ENCODE measurements at regions not wholly inside any gene's neighbourhood (a gene's known extent, or its start where the extent isn't known, plus 50 kb on each side); places are given as distances from the start of the nearest gene placed in this dataset.

DNA sequence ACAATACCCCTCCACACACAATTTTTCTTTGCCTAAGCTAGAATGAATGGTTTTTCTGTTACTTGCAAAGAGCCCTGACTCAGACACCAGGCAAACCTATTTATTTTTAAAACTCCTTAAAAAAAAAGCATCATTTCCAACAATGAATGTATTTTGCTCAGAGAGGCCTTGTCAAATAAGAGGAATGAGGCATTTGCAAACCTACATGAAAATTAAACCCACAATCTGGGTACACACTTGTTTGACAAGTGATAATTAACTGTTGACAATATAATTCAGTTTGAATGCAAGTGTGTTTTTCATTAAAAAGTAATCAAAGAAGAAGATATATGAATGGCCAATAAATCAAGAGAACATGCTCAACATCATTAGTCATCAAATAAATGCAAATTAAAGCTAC, 339.5 kb downstream of the PTPRU start:
- Mint-ChIP-seq H3K36me3 (no peaks in the 10 kb centered on the region), H3K4me3 (no peak overlapping the region)
- ATAC-seq (ENCODE audit: low read depth), result no peak

DNA sequence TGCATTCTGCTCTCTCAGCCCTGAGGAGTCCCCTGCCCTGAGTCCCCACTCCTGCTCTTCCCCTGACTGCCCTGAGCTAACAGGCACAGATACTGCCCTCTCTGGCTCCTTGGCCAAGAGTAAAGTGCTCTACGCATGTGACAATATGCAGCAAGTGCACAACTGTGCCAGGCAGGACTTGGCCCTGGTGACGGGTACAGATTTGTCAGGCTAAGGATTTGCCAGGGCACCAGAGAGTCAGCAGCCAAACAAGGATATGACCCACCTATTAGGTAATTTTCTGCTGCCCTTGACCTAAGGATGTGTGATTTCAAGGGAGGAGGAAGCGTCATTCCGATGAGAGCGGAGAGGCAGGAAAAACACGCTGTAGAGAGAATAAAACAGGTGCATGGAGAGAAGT, 339.0 kb downstream of the PTPRU start:
- Mint-ChIP-seq H3K36me3 (no peaks in the 10 kb centered on the region), H3K4me3 (no peak overlapping the region), H3K4me1 (no peaks in the 10 kb centered on the region), H3K27me3 (peaks cover 6% of the 10 kb centered on the region), H3K27ac (no peak overlapping the region), H3K9me3 (no peaks in the 10 kb centered on the region)
- ATAC-seq (ENCODE audit: low read depth) (no peak), DNase-seq (ENCODE audit: low spot score in 2 of 2) (no peak)

More for the DNA sequence above, 339.5 kb downstream of the PTPRU start:
- Mint-ChIP-seq H3K9me3 (no peaks in the 10 kb centered on the region), H3K4me1 (no peaks in the 10 kb centered on the region), H3K27ac (no peak overlapping the region), H3K27me3 (peaks cover 6% of the 10 kb centered on the region)
- DNase-seq (ENCODE audit: low spot score in 2 of 2), result no peak

DNA sequence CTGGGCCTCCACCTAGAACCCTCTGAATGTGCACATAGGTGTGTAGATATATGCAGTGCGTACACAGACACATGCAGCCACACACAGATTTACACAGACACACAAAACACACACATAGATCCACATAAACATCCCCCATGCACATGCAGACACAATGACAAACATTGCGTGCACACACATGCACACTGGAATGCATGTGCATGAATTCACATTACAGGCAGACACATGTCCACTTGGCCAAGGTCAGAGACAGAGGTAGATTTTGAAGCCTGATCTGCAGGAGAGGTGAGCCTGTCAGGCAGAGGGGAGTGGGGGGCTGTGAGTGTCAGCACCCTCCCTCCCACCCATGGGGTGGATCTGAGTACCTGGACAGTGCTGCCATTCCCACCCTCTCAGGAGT, 338.5 kb downstream of the PTPRU start:
- no peaks in the 10 kb centered on the region for H3K9me3 Mint-ChIP-seq
- ATAC-seq (ENCODE audit: low read depth), result no peak
- no peak overlapping the region for H3K27ac Mint-ChIP-seq
- H3K36me3 Mint-ChIP-seq, result no peaks in the 10 kb centered on the region
- peaks cover 6% of the 10 kb centered on the region for H3K27me3 Mint-ChIP-seq
- DNase-seq (ENCODE audit: low spot score in 2 of 2), result no peak
- H3K4me1 Mint-ChIP-seq, result no peaks in the 10 kb centered on the region
- no peak overlapping the region for H3K4me3 Mint-ChIP-seq

DNA sequence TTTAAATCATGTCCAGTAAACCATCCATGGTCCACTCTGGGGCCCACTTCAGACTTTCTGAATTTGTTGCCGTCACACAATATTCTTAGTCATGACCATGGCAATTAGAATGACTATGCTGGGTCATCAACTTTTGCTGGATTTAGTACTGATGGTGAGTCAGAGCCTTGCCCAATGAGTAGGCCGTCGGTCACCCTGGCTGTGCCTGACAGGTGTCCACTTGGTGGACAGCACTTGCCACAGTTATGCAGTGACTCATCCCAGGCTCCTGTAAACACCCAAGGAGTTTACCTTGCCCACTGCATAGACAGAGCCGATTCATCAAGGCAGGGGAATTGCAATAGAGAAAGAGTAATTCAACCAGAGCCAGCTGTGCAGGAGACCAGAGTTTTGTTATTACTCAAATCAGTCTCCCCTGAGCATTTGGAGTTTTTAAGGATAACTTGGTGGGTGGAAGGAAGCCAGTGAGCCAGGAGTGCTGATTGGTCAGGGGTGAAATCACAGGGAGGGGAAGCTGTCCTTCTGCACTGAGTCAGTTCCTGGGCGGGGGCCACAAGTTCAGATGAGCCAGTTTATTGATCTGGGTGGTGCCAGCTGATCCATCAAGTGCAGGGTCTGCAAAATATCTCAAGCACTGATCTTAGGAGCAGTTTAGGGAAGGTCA, 333.8 kb downstream of the PTPRU start:
- ATAC-seq (ENCODE audit: low read depth), result no peak
- H3K4me3 Mint-ChIP-seq, result no peak overlapping the region
- H3K4me1 Mint-ChIP-seq, result no peaks in the 10 kb centered on the region
- DNase-seq (ENCODE audit: low spot score in 2 of 2), result no peak
- peaks cover 5% of the 10 kb centered on the region for H3K27me3 Mint-ChIP-seq
- H3K9me3 Mint-ChIP-seq, result peaks cover 4% of the 10 kb centered on the region
- H3K27ac Mint-ChIP-seq, result no peak overlapping the region
- no peaks in the 10 kb centered on the region for H3K36me3 Mint-ChIP-seq

DNA sequence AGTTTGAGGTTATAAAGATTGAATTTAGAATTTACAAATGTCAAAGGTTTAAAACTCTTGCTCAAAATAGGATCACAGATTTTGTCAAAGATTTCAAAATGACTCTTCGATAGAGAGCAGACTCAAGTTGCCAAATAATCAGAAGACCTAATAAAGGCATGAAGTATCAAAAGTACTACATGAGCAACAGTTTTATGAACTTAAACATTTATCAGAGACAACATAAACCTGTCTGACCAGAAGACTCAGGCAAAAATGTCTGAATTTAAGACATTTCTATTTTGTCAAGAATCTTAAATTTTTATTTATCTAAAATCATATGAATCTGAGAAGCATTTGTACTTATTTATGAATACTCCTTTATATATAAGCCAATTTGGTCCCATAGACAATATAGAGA, 330.9 kb downstream of the PTPRU start:
- Mint-ChIP-seq H3K27me3 (no peaks in the 10 kb centered on the region), H3K36me3 (peaks cover 2% of the 10 kb centered on the region), H3K9me3 (peaks cover 13% of the 10 kb centered on the region), H3K4me3 (no peak overlapping the region), H3K4me1 (no peaks in the 10 kb centered on the region), H3K27ac (no peak overlapping the region)
- ATAC-seq (ENCODE audit: low read depth) (no peak), DNase-seq (ENCODE audit: low spot score in 2 of 2) (no peak)

DNA sequence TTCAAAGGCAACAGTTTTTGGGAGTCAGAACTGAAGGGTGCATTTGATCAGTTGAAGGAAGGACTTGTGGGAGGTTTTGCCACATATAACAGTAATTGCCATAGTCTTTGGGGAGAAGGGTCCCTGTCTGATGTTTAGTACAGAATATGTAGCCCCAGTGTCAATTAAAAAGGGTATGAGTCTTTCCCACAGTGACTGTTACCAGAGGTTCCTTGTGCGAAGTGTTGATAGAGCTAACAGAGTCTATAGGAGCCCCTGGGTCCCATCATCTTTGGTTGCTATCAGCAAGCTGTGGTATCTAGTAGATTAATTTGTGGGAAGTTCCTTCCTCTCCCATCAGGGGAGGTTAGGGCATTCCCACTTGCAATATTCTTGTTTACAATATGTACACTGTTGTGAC, 329.2 kb downstream of the PTPRU start:
- Mint-ChIP-seq H3K4me1 (no peaks in the 10 kb centered on the region), H3K4me3 (no peak overlapping the region), H3K36me3 (peaks cover 2% of the 10 kb centered on the region), H3K27ac (no peak overlapping the region), H3K27me3 (no peaks in the 10 kb centered on the region), H3K9me3 (peaks cover 13% of the 10 kb centered on the region)
- DNase-seq (ENCODE audit: low spot score in 2 of 2) (no peak), ATAC-seq (ENCODE audit: low read depth) (no peak)

DNA sequence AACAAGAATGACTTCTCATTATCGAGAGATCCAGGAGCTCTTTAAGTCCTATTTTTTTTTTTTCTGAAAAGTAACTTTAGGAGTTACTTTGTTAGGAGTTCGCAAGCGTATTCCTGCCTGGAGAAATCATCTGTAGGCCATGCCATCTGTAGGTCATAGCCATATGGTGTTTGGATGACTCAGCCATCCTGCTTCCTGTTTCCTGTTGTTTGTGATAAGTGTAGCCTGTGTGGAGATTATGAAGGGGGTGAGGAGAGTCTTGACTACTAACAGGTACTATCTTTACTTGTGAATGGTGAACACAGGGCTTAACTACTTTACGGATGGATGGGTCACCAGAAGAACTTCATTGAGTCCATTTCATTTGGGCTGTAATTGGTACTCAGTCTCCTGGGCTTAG, 327.2 kb downstream of the PTPRU start:
- Mint-ChIP-seq H3K4me3 (no peak overlapping the region), H3K27ac (no peak overlapping the region), H3K4me1 (no peaks in the 10 kb centered on the region), H3K27me3 (peaks cover 3% of the 10 kb centered on the region), H3K9me3 (peaks cover 13% of the 10 kb centered on the region), H3K36me3 (peaks cover 2% of the 10 kb centered on the region)
- no peak for ATAC-seq (ENCODE audit: low read depth)
- no peak for DNase-seq (ENCODE audit: low spot score in 2 of 2)

DNA sequence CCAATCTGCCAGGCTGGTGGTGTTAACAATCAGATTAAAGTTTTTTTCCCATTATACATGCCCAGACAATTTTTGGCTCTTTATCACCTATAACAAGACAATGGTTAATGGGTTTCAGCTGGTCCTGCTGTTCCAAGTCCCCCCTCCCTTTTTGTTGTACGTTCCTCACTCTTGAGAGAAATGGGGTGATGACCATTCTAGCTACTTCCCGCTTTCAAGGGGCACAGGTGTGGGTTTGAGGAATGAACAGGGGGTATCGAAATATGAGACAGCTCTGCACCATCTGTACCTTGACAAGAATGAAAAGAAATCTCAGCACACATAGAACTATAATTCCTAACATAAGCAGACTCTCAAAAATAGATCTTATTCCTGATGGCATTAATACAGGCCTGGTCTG, 326.8 kb downstream of the PTPRU start:
- Mint-ChIP-seq H3K27me3 (peaks cover 4% of the 10 kb centered on the region), H3K9me3 (peaks cover 13% of the 10 kb centered on the region), H3K4me1 (no peaks in the 10 kb centered on the region), H3K4me3 (no peak overlapping the region), H3K27ac (no peak overlapping the region), H3K36me3 (peaks cover 2% of the 10 kb centered on the region)
- ATAC-seq (ENCODE audit: low read depth), result no peak
- no peak for DNase-seq (ENCODE audit: low spot score in 2 of 2)

DNA sequence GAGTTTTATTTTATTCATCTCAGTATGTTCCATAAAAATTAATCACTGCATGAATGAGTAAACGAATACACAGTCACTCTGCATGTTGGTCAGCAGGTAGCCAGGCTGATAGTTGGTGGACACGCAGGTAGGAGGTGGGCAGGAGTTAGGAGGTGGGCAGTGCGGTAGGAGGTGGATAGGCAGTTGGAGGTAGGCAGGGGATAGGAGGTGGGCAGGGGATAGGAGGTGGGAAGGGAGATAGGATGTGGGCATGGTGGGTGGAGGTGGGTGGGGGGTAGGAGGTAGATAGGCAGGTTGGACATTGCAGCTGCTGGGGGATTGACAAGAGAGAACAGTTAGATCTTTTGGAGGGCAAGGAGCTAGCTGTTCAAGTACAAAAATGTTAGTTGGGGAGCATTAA, 322.7 kb downstream of the PTPRU start:
- H3K4me1 Mint-ChIP-seq, result no peaks in the 10 kb centered on the region
- H3K4me3 Mint-ChIP-seq, result no peak overlapping the region
- H3K27ac Mint-ChIP-seq, result no peak overlapping the region
- H3K27me3 Mint-ChIP-seq, result peaks cover 7% of the 10 kb centered on the region
- peaks cover 2% of the 10 kb centered on the region for H3K36me3 Mint-ChIP-seq
- ATAC-seq (ENCODE audit: low read depth) (no peak), DNase-seq (ENCODE audit: low spot score in 2 of 2) (no peak)
- H3K9me3 Mint-ChIP-seq, result peaks cover 8% of the 10 kb centered on the region

DNA sequence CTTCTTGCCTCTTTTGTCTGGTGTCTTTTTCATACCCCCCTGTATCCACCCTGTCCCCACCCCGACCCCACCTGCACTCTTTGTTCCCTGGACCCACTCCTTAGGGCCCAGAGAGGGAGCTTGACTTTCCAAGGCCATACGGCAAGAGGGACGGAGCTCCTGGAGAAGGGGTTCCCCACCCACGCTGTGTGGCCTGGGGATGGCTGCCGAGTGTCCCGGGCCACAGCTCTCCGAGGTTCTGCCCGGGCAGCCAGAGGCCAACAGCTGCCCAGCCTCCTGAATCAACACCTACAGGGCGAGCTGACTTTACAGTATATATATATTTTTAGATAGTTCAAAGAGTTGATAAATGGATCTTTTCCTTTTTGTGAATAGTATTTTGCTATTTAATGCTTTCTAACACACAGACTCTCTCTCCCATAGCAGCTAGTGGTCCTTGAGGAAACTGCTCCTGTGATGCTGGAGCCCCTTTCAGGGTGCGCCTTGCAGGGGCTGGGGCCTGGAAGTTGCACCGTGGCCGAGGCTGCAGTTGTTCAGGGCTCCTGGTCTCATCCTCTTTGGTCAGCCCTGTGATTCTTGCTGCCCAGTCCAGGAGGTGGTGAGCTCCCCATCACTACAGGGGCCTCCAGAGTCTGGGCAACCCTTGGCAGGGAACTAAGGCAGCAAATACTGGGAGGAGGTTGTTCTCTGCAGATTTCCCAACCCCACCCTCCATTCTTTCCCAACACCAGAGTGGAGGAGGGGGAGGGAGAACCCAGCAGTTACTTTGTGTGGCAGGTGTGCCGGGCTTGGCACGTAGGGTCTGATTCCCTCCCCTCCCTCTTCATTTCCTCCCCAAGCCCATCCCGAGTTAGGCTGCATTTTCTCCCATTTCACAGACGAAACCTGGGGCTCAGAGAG, 321.6 kb downstream of the PTPRU start:
- Mint-ChIP-seq H3K36me3 (peaks cover 2% of the 10 kb centered on the region), H3K4me1 (no peaks in the 10 kb centered on the region), H3K27ac (no peak overlapping the region), H3K9me3 (peaks cover 4% of the 10 kb centered on the region), H3K27me3 (peaks cover 7% of the 10 kb centered on the region), H3K4me3 (no peak overlapping the region)
- DNase-seq (ENCODE audit: low spot score in 2 of 2) (no peak), ATAC-seq (ENCODE audit: low read depth) (no peak)

DNA sequence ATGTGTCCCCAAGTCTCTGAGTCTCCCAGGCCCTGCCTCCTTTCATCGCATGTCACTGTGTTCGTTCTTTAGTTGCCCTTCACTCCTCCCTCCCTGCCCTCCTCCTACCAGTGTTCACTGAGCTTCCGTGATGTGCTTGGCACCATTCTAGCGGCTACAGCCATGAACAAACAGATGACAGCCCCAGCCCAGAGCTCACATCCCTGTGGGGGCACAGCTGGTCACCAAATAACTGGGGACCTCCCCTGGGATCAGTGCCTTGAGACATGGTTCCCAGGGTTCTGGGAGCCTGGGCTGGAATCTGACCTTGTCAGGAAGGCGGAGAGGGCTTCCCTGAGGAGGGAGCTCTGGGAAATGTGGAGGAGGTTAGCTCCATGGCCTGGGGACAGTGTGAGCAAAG, 320.7 kb downstream of the PTPRU start:
- Mint-ChIP-seq H3K27me3 (peaks cover 7% of the 10 kb centered on the region), H3K36me3 (no peaks in the 10 kb centered on the region), H3K4me3 (no peak overlapping the region), H3K27ac (no peak overlapping the region), H3K4me1 (no peaks in the 10 kb centered on the region), H3K9me3 (no peaks in the 10 kb centered on the region)
- no peak for ATAC-seq (ENCODE audit: low read depth)
- DNase-seq (ENCODE audit: low spot score in 2 of 2), result no peak

DNA sequence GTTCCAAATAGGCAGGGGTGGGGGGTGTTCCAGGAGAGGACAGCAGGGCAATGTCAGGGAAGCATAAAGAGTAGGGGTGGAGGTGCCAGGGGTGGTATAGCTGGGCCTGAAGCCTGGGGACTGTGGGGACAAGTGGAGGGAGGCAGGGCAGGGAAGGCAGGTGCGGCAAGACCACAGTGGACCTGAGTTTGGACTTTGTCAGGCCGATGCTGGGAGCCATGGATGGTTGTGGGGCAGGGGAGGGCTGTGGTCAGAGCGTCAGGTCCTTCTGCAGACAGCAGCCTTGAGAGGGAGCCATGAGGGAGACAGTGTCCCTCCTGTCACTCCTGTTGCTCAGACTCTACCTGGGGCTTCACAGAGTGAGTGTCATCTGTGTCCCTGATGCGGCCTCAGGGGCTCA, 320.3 kb downstream of the PTPRU start:
- H3K9me3 Mint-ChIP-seq, result no peaks in the 10 kb centered on the region

DNA sequence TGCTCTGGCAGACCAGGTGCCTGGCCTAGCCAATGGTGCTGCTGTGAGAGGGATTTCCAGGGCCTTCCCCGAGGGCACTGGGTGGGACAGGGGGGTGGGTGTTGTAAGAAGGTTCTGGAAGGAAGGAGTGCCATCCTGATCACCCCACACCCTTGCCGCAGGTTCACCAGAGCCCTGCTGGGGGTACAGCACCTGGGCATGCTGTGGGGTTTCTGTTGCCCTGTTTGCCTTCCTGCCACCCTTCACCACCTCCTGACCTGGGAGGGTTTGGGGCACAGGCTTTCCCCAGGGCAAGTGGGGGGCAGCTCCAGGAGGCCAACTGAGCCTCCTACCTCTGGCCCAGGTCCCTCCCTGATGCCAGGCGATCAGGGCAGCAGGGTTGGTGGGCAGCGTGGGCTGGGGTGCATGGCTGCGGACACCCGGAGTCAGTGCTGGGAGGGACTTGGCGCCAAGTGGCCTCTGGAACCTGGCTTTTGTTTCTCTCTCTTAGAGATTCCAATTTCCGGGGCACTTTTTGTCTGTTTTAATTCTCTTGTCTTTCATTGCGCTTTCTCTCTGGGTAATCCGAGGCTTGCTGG, 318.8 kb downstream of the PTPRU start:
- DNase-seq (ENCODE audit: low spot score in 2 of 2) (no peak), ATAC-seq (ENCODE audit: low read depth) (no peak)
- Mint-ChIP-seq H3K36me3 (no peaks in the 10 kb centered on the region), H3K4me3 (no peak overlapping the region), H3K27me3 (peaks cover 9% of the 10 kb centered on the region), H3K9me3 (no peaks in the 10 kb centered on the region), H3K27ac (no peak overlapping the region), H3K4me1 (no peaks in the 10 kb centered on the region)

More for the DNA sequence above, 320.3 kb downstream of the PTPRU start:
- DNase-seq (ENCODE audit: low spot score in 2 of 2) (no peak), ATAC-seq (ENCODE audit: low read depth) (no peak)
- no peak overlapping the region for H3K4me3 Mint-ChIP-seq
- no peaks in the 10 kb centered on the region for H3K36me3 Mint-ChIP-seq
- no peaks in the 10 kb centered on the region for H3K4me1 Mint-ChIP-seq
- peaks cover 7% of the 10 kb centered on the region for H3K27me3 Mint-ChIP-seq
- no peak overlapping the region for H3K27ac Mint-ChIP-seq

DNA sequence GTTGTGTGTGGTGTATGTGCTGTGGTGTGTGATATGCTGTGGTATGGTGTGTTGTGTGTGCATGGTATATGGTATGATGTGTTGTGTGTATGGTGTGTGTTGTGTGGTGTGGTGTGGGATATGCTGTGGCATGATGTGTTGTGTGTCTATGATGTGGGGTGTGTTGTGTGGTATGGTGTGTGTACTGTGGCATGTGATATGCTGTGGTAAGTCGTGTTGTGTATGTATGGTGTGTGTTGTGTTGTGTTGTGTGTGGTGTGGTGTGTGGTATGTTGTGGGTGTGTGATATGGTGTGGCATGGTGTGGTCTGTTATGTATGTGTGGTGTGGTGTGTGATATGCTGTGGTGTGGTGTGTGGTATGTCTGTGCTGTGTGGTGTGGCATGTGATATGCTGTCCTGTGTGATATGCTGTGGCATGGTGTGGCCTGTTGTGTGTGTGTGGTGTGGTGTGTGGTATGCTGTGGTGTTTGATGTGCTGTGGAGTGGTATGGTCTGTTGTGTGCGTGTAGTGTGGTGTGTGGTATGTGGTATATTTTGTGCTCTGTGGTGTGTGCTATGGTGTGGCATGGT, 318.0 kb downstream of the PTPRU start:
- H3K4me1 Mint-ChIP-seq, result no peaks in the 10 kb centered on the region

More for the DNA sequence above, 318.0 kb downstream of the PTPRU start:
- Mint-ChIP-seq H3K27ac (no peak overlapping the region), H3K4me3 (no peak overlapping the region), H3K36me3 (no peaks in the 10 kb centered on the region), H3K9me3 (no peaks in the 10 kb centered on the region), H3K27me3 (peaks cover 11% of the 10 kb centered on the region)
- DNase-seq (ENCODE audit: low spot score in 2 of 2) (no peak), ATAC-seq (ENCODE audit: low read depth) (no peak)

Measured in memory B cell (primary cell).